Endothelial cell of umbilical vein (primary cell): ENCODE measurements at regions not wholly inside any gene's neighbourhood (a gene's known extent, or its start where the extent isn't known, plus 50 kb on each side); places are given as distances from the start of the nearest gene placed in this dataset.

Experiments
- EZH2 ChIP-seq: IDR thresholded peaks from 2 replicates; pipeline ENCODE4 v1.6.1; 2012; ENCODE audit warnings: borderline replicate concordance, low read depth, mild to moderate bottlenecking, moderate library complexity, low read length, inconsistent platforms; ENCODE audit not compliant: severe bottlenecking
- FOS ChIP-seq: IDR thresholded peaks from 2 replicates; pipeline ENCODE4 v1.6.1; 2011; ENCODE audit warnings: mild to moderate bottlenecking, low read length, moderate library complexity, borderline replicate concordance; ENCODE audit not compliant: insufficient read depth
- GATA2 ChIP-seq: IDR thresholded peaks from 2 replicates; pipeline ENCODE4 v1.7.0; 2011; ENCODE audit warnings: low read depth, mild to moderate bottlenecking, moderate library complexity, mixed read lengths, low read length; ENCODE audit not compliant: insufficient read length, insufficient read depth
- JUN ChIP-seq: IDR thresholded peaks from 2 replicates; pipeline ENCODE4 v1.6.1; 2011; ENCODE audit warnings: borderline replicate concordance, low read depth; ENCODE audit not compliant: insufficient read length, insufficient read depth
- MYC ChIP-seq: IDR thresholded peaks from one replicate; pipeline ENCODE4 v1.6.1; 2011; ENCODE audit warnings: mild to moderate bottlenecking, low read depth, low read length
- POLR2A ChIP-seq: IDR thresholded peaks from 2 replicates; pipeline ENCODE4 v1.6.1; 2012; ENCODE audit warnings: low read depth, mild to moderate bottlenecking, control low read depth, low read length
- POLR2AphosphoS5 ChIP-seq: IDR thresholded peaks from 2 replicates; pipeline ENCODE4 v1.6.1; 2012; ENCODE audit warnings: low read depth, mild to moderate bottlenecking, control low read depth, low read length, moderate library complexity; ENCODE audit not compliant: insufficient read depth
- TF ChIP-seq, protein P1 (sequence below), 2 donors: IDR thresholded peaks; 1 replicate in 1 of 2; 2 replicates in 1 of 2; pipeline ENCODE4 v1.5.1; 2011; ENCODE audit warnings: low read length in 2 of 2, mild to moderate bottlenecking in 2 of 2, moderate library complexity in 2 of 2, control low read depth in 1 of 2, inconsistent platforms in 1 of 2, low read depth in 1 of 2; ENCODE audit not compliant: insufficient read depth in 1 of 2; ENCODE audit errors: extremely low read depth in 1 of 2
- TF ChIP-seq, protein P2 (sequence below): IDR thresholded peaks from 2 replicates; pipeline ENCODE4 v1.6.1; 2011; ENCODE audit not compliant: insufficient read depth, insufficient read length

DNA sequence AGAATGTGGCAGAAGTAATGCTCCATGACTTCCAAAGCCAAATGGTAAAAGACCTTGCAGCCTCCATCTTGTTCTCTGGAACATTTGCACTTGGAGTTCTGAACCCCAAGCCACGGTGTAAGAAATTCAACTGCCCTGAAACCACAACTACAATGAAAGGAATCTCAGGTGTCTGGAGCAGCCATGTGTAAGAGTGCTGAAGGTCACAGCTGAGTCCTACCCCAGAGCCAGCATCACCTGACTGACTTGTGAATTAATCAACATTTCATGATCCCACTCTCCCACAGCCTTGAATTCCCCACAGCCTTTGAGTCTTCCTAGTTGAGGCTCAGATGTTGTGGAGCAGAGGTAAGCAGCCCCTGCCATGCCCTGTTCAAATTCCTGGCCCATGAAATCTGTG lies 192.8 kb upstream of the CAMK1G start:
- TF ChIP-seq, protein P1, sequence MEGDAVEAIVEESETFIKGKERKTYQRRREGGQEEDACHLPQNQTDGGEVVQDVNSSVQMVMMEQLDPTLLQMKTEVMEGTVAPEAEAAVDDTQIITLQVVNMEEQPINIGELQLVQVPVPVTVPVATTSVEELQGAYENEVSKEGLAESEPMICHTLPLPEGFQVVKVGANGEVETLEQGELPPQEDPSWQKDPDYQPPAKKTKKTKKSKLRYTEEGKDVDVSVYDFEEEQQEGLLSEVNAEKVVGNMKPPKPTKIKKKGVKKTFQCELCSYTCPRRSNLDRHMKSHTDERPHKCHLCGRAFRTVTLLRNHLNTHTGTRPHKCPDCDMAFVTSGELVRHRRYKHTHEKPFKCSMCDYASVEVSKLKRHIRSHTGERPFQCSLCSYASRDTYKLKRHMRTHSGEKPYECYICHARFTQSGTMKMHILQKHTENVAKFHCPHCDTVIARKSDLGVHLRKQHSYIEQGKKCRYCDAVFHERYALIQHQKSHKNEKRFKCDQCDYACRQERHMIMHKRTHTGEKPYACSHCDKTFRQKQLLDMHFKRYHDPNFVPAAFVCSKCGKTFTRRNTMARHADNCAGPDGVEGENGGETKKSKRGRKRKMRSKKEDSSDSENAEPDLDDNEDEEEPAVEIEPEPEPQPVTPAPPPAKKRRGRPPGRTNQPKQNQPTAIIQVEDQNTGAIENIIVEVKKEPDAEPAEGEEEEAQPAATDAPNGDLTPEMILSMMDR (IDR thresholded peaks at IDR 0.05; ENCODE audit: extremely low read depth in 1 of 2, insufficient read depth in 1 of 2, low read depth in 1 of 2, low read length in 2 of 2), result no peak
- TF ChIP-seq EZH2 (no peak), MYC (no peak), POLR2AphosphoS5 (no peak), POLR2A (no peak), FOS (no peak), JUN (no peak), GATA2 (no peak)
- TF ChIP-seq, protein P2, sequence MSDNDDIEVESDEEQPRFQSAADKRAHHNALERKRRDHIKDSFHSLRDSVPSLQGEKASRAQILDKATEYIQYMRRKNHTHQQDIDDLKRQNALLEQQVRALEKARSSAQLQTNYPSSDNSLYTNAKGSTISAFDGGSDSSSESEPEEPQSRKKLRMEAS, result no peak
